HepG2 (cell line): ENCODE measurements at regions not wholly inside any gene's neighbourhood (a gene's known extent, or its start where the extent isn't known, plus 50 kb on each side); places are given as distances from the start of the nearest gene placed in this dataset.

Source experiments
- ATAC-seq: fragments of 200-7000 bp; cut with Tn5 transposase; 3 replicates; pipeline ENCODE4 v1.9.1; 2020; ENCODE audit warnings: mild to moderate bottlenecking, moderate library complexity
- BruUV-seq: library from RNA; stranded (reverse); fragments of 400-500 nt; replicated peaks from 2 replicates; lab custom pipeline; 2021; lab: Mats Ljungman, UMichigan
- CTCF ChIA-PET: fragments of 300-600 bp; formaldehyde crosslinking; extraction: SDS; loops from one replicate; lab custom pipeline; 2021; ENCODE audit warnings: low total read pairs, inconsistent platforms, low intra/inter-chr PET ratio; lab: Yijun Ruan, JAX
- POLR2A ChIA-PET: fragments of 350-600 bp; sonication (Branson Sonifier 250); formaldehyde crosslinking; loops from one replicate; lab custom pipeline; 2020; ENCODE audit warnings: antibody characterized with exemption, inconsistent platforms; lab: Yijun Ruan, JAX
- DNase-seq: peaks from one replicate; pipeline ENCODE4 v3.0.0-alpha.2; 2015; ENCODE audit warnings: low spot score
- FAIRE-seq: peaks from 3 replicates; lab custom pipeline; 2011; peaks lifted over from hg19 to GRCh38; lab: Jason Lieb, UNC
- H2AFZ ChIP-seq: one replicate; pipeline ENCODE4 v1.6.1; 2011; ENCODE audit warnings: low read length, inconsistent platforms
- H3K27ac ChIP-seq: fragments of 300-600 bp; 3 replicates; pipeline ENCODE4 v1.8.0; 2011; ENCODE audit warnings: mixed run types, mild to moderate bottlenecking, mixed read lengths, low read length, inconsistent platforms; ENCODE audit not compliant: insufficient read depth; ENCODE audit errors: extremely low read length
- H3K27me3 ChIP-seq, 2 experiments: fragments of 200-600 bp in 1 of 2; 2 replicates in 1 of 2; 3 replicates in 1 of 2; pipeline versions ENCODE4 v1.6.0 to v1.8.0; 2011; ENCODE audit warnings: low read length in 2 of 2, mild to moderate bottlenecking in 2 of 2, moderate library complexity in 2 of 2, inconsistent platforms in 1 of 2; ENCODE audit not compliant: insufficient read depth in 2 of 2, control insufficient read depth in 1 of 2
- H3K36me3 ChIP-seq, 2 experiments: fragments of 200-600 bp in 1 of 2; replicated peaks in 1 of 2; 2 replicates in 1 of 2; 3 replicates in 1 of 2; pipeline versions ENCODE4 v1.5.1 to v1.8.0; 2011; ENCODE audit warnings: low read length in 2 of 2, inconsistent platforms in 1 of 2; ENCODE audit not compliant: insufficient read depth in 2 of 2, control insufficient read depth in 1 of 2
- H3K4me1 ChIP-seq: 2 replicates; pipeline ENCODE4 v1.5.1; 2012; ENCODE audit warnings: low read length, inconsistent platforms; ENCODE audit not compliant: insufficient read depth
- H3K4me2 ChIP-seq: 2 replicates; pipeline ENCODE4 v1.6.0; 2011; ENCODE audit warnings: low read depth, low read length, inconsistent platforms
- H3K4me3 ChIP-seq, 3 experiments: fragments of 200-600 bp in 1 of 3; sonication (generic), shearing (Covaris generic) in 1 of 3; replicated peaks in 1 of 3; 2 replicates each; pipeline ENCODE4 v1.5.1; 2011 to 2016; ENCODE audit warnings: low read length in 3 of 3, inconsistent platforms in 2 of 3, low read depth in 2 of 3, mild to moderate bottlenecking in 2 of 3, control low read depth in 1 of 3, mixed read lengths in 1 of 3; ENCODE audit not compliant: insufficient read depth in 1 of 3
- H3K79me2 ChIP-seq: one replicate; pipeline ENCODE4 v1.6.1; 2011; ENCODE audit warnings: low read length, inconsistent platforms; ENCODE audit not compliant: insufficient read depth
- H3K9ac ChIP-seq: 2 replicates; pipeline ENCODE4 v1.6.0; 2011; ENCODE audit warnings: mild to moderate bottlenecking, low read depth, low read length, inconsistent platforms; ENCODE audit not compliant: insufficient read depth
- H3K9me3 ChIP-seq: 2 replicates; pipeline ENCODE4 v1.5.1; 2012; ENCODE audit warnings: mild to moderate bottlenecking, low read length
- H4K20me1 ChIP-seq: 2 replicates; pipeline ENCODE4 v1.6.0; 2011; ENCODE audit warnings: inconsistent platforms, mild to moderate bottlenecking, low read length, moderate library complexity; ENCODE audit not compliant: insufficient read depth
- AGO1 ChIP-seq: fragments of 200-400 bp; formaldehyde crosslinking; IDR thresholded peaks from 2 replicates; pipeline ENCODE4 v1.6.1; 2017; ENCODE audit warnings: mild to moderate bottlenecking, low read depth, low read length, moderate library complexity; ENCODE audit not compliant: poor library complexity, severe bottlenecking
- ARID4A ChIP-seq: sonication (generic); formaldehyde crosslinking; IDR thresholded peaks from 2 replicates; pipeline ENCODE4 v1.5.0; 2020; ENCODE audit warnings: mild to moderate bottlenecking, missing genetic modification reagents, borderline replicate concordance
- ATAD3A ChIP-seq: sonication (generic); formaldehyde crosslinking; IDR thresholded peaks from 2 replicates; pipeline ENCODE4 v1.4.0; 2020; ENCODE audit warnings: missing genetic modification reagents
- ELF3 ChIP-seq: IDR thresholded peaks from 2 replicates; pipeline ENCODE4 v1.6.1; 2016; ENCODE audit warnings: missing genetic modification reagents, missing compliant biosample characterization
- ERF ChIP-seq: IDR thresholded peaks from 2 replicates; pipeline ENCODE4 v1.6.1; 2018; ENCODE audit warnings: missing biosample characterization, missing genetic modification reagents
- FOSL2 ChIP-seq: sonication (generic); formaldehyde crosslinking; IDR thresholded peaks from 2 replicates; pipeline ENCODE4 v1.4.0; 2020; ENCODE audit warnings: missing genetic modification reagents
- GATAD1 ChIP-seq: IDR thresholded peaks from 2 replicates; pipeline ENCODE4 v1.6.1; 2016; ENCODE audit warnings: missing genetic modification reagents, missing compliant biosample characterization
- KDM3A ChIP-seq: IDR thresholded peaks from 2 replicates; pipeline ENCODE4 v1.6.1; 2018; ENCODE audit warnings: low read depth, missing compliant biosample characterization
- MIXL1 ChIP-seq: IDR thresholded peaks from 2 replicates; pipeline ENCODE4 v1.6.1; 2016
- NCOR1 ChIP-seq: fragments of 200-600 bp; sonication (generic); IDR thresholded peaks from 2 replicates; pipeline ENCODE4 v1.7.0; 2017; ENCODE audit warnings: antibody characterized with exemption, low read length, borderline replicate concordance
- RAD21 ChIP-seq: fragments of 450-650 bp; formaldehyde crosslinking; IDR thresholded peaks from 2 replicates; pipeline ENCODE4 v1.5.0; 2020; ENCODE audit warnings: mild to moderate bottlenecking
- RAD51 ChIP-seq: fragments of 450-650 bp; IDR thresholded peaks from 2 replicates; pipeline ENCODE4 v1.6.1; 2016; ENCODE audit warnings: borderline replicate concordance
- TAF1 ChIP-seq: sonication (generic); formaldehyde crosslinking; IDR thresholded peaks from 2 replicates; pipeline ENCODE4 v1.4.0; 2020; ENCODE audit warnings: missing genetic modification reagents
- ZFX ChIP-seq: sonication (generic); formaldehyde crosslinking; IDR thresholded peaks from 2 replicates; pipeline ENCODE4 v1.4.0; 2020; ENCODE audit warnings: mild to moderate bottlenecking, low read depth, missing genetic modification reagents, moderate library complexity
- ZNF264 ChIP-seq: sonication (generic); formaldehyde crosslinking; IDR thresholded peaks from 2 replicates; pipeline ENCODE4 v1.4.0; 2020; ENCODE audit warnings: missing genetic modification reagents
- ZNF281 ChIP-seq: sonication (generic); formaldehyde crosslinking; IDR thresholded peaks from 2 replicates; pipeline ENCODE4 v1.4.0; 2020; ENCODE audit warnings: missing genetic modification reagents, borderline replicate concordance
- ZNF556 ChIP-seq: sonication (generic); formaldehyde crosslinking; IDR thresholded peaks from 2 replicates; pipeline ENCODE4 v1.4.0; 2020; ENCODE audit warnings: mild to moderate bottlenecking, missing genetic modification reagents, borderline replicate concordance
- ZNF781 ChIP-seq: sonication (generic); formaldehyde crosslinking; IDR thresholded peaks from 2 replicates; pipeline ENCODE4 v1.5.1; 2020; ENCODE audit warnings: borderline replicate concordance, mild to moderate bottlenecking, missing genetic modification reagents; ENCODE audit errors: not compliant biosample characterization
- WGBS: methylation state at CpG from one replicate; pipeline ENCODE4 v1.1.6; 2017; ENCODE audit warnings: low lambda C conversion rate; 5-methylcytosine and 5-hydroxymethylcytosine counted together
- in situ Hi-C: cut with HindIII; loops from 2 replicates; pipeline ENCODE4 v1.10.0; 2017; ENCODE audit warnings: low pct_unique_long_range_greater_than_20kb; ENCODE audit not compliant: extremely low pct_ligation_motif_present
- intact Hi-C: fragments of 100-400 bp; cut with micrococcal nuclease; formaldehyde crosslinking; loops from one replicate; pipeline ENCODE4 v1.10.0; 2022; ENCODE audit not compliant: unreplicated experiment

- H2AFZ ChIP-seq = no peak overlapping the region
- no peak overlapping the region for H3K4me2 ChIP-seq
- DNase-seq (peak; percentile 65), ATAC-seq (peak; percentile 85), FAIRE-seq (peak; percentile 84)
- H3K27ac ChIP-seq = no peak overlapping the region
- intact Hi-C loops (loop anchor here (1.0 kb wide), 2 partner anchors 35 to 376 kb away; no protein-coding TSS in a partner anchor), in situ Hi-C loops (no loop called here)
- no TSS peak for BruUV-seq
- no peak overlapping the region for H3K9ac ChIP-seq
- no peaks in the 10 kb centered on the region for H3K36me3 ChIP-seq
- CTCF ChIA-PET = interaction anchor here (1.5 to 2.1 kb wide), 2 partner anchors 37 to 375 kb away, joined by 9 to 10 read pairs; no protein-coding TSS in a partner anchor
- 39% methylated on average over 10 of the region's 11 CpGs for WGBS
- no peaks in the 10 kb centered on the region for H3K27me3 ChIP-seq
- H3K9me3 ChIP-seq = no peaks in the 10 kb centered on the region
- no peak overlapping the region for H3K4me3 ChIP-seq
- H4K20me1 ChIP-seq = no peaks in the 10 kb centered on the region
- no peaks in the 10 kb centered on the region for H3K79me2 ChIP-seq
- POLR2A ChIA-PET = no interaction called here
- H3K4me1 ChIP-seq = peaks cover 21% of the 10 kb centered on the region
- TF ChIP-seq TAF1 (no peak), ZFX (CRISPR knock-in tag) (0 out of 2 replicates have a peak, but pooled peaks have one; percentile 23), GATAD1 (CRISPR knock-in tag) (0 out of 2 replicates have a peak, but pooled peaks have one; percentile 14), AGO1 (no peak), ZNF281 (CRISPR knock-in tag) (no peak), ZNF556 (no peak), ERF (CRISPR knock-in tag) (no peak), ELF3 (CRISPR knock-in tag) (0 out of 2 replicates have a peak, but pooled peaks have one; percentile 17), RAD51 (no peak), ZNF781 (CRISPR knock-in tag) (no peak), NCOR1 (no peak), ZNF264 (CRISPR knock-in tag) (no peak), KDM3A (CRISPR knock-in tag) (no peak), ARID4A (CRISPR knock-in tag) (no peak), FOSL2 (CRISPR knock-in tag) (0 out of 2 replicates have a peak, but pooled peaks have one; percentile 11), MIXL1 (CRISPR knock-in tag) (peak; percentile 37; the same call in 1 of the 2 replicates), ATAD3A (CRISPR knock-in tag) (no peak), RAD21 (peak; percentile 65; the same call in 1 of the 2 replicates)
Observed at GRCh38 chr5:34522599-34523386, 133.3 kb upstream of the RAI14 start.
